ENCODE measurements at regions not wholly inside any gene's neighbourhood (a gene's known extent, or its start where the extent isn't known, plus 50 kb on each side); places are given as distances from the start of the nearest gene placed in this dataset.
"Not testable (repeated sequence)": the region's sequence is repeated elsewhere in the genome, so short reads cannot be mapped to it uniquely, and the experiment has no call there.

GRCh38 chr4:128450326-128451120 is 162.9 kb upstream of the PGRMC2 start:
- DNase-seq (ENCODE audit: low spot score): no peak
- in situ Hi-C loops (cut with MboI; ENCODE audit: low sequenced_read_pairs, unreplicated experiment): loop anchor here (25.0 kb wide), 1 partner anchor 263 kb away; no protein-coding TSS in a partner anchor
- no peak for TF ChIP-seq CTCF (IDR thresholded peaks at IDR 0.05; ENCODE audit: borderline replicate concordance, control extremely low read depth, extremely low read depth, insufficient read depth, missing control alignments)

GRCh38 chr4:128449251-128449650 is 161.6 kb upstream of the PGRMC2 start:
- no peak for DNase-seq (ENCODE audit: low spot score)
- in situ Hi-C loops (cut with MboI; ENCODE audit: low sequenced_read_pairs, unreplicated experiment): no loop called here
- no peak for TF ChIP-seq CTCF (IDR thresholded peaks at IDR 0.05; ENCODE audit: borderline replicate concordance, control extremely low read depth, extremely low read depth, insufficient read depth, missing control alignments)

- TF ChIP-seq CTCF (IDR thresholded peaks at IDR 0.05; ENCODE audit: borderline replicate concordance, control extremely low read depth, extremely low read depth, insufficient read depth, missing control alignments): no peak
Observed at GRCh38 chr4:128444544-128445302, 157.1 kb upstream of the PGRMC2 start.

GRCh38 chr4:128440923-128441322 is 153.3 kb upstream of the PGRMC2 start:
- no peak for DNase-seq (ENCODE audit: low spot score)
- in situ Hi-C loops (cut with MboI; ENCODE audit: low sequenced_read_pairs, unreplicated experiment): no loop called here
- TF ChIP-seq CTCF (IDR thresholded peaks at IDR 0.05; ENCODE audit: borderline replicate concordance, control extremely low read depth, extremely low read depth, insufficient read depth, missing control alignments): no peak

More at GRCh38 chr4:128444544-128445302, 157.1 kb upstream of the PGRMC2 start:
- no peak for DNase-seq (ENCODE audit: low spot score)
- in situ Hi-C loops (cut with MboI; ENCODE audit: low sequenced_read_pairs, unreplicated experiment): no loop called here

- in situ Hi-C loops (cut with MboI; ENCODE audit: low sequenced_read_pairs, unreplicated experiment); DNase-seq (ENCODE audit: low spot score): not testable (repeated sequence)
Observed at GRCh38 chr4:128437023-128437422, 149.4 kb upstream of the PGRMC2 start.

GRCh38 chr4:128429023-128429613 is 141.5 kb upstream of the PGRMC2 start:
- not testable (repeated sequence) for DNase-seq (ENCODE audit: low spot score)

GRCh38 chr4:128428397-128428796 is 140.8 kb upstream of the PGRMC2 start:
- no peak for TF ChIP-seq CTCF (IDR thresholded peaks at IDR 0.05; ENCODE audit: borderline replicate concordance, control extremely low read depth, extremely low read depth, insufficient read depth, missing control alignments)
- in situ Hi-C loops (cut with MboI; ENCODE audit: low sequenced_read_pairs, unreplicated experiment): no loop called here
- no peak for DNase-seq (ENCODE audit: low spot score)

More at GRCh38 chr4:128429023-128429613, 141.5 kb upstream of the PGRMC2 start:
- in situ Hi-C loops (cut with MboI; ENCODE audit: low sequenced_read_pairs, unreplicated experiment): not testable (repeated sequence)
